VCaP (cell line): ENCODE measurements at regions not wholly inside any gene's neighbourhood (a gene's known extent, or its start where the extent isn't known, plus 50 kb on each side); places are given as distances from the start of the nearest gene placed in this dataset.

Experiments used
- H3K27ac ChIP-seq: fragments of 450-650 bp; 2 replicates; pipeline ENCODE4 v1.5.1; 2017
- TF ChIP-seq, protein P1 (sequence below): fragments of 450-650 bp; conservative IDR thresholded peaks from 2 replicates; pipeline ENCODE4 v1.5.1; 2017; ENCODE audit warnings: mild to moderate bottlenecking, moderate library complexity

DNA sequence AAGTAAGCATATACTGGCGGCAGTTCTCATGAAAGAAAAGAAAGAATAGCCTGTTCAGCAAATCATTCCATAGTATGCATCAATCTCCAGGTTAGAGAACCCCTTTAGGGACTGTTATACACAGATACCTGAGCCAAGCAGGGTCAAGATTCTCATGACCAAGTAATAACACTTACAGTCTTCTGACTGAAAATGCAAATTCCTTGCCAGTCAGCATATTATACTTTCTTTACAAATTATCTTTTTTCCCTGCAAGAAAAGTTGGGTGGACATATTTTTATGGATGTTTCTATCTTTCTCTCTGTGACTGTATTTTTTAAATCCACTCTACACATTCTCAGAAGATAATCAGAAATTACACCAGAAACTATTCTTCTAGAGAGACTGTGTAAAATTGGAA, 120.4 kb upstream of the COL5A2 start:
- TF ChIP-seq, protein P1, sequence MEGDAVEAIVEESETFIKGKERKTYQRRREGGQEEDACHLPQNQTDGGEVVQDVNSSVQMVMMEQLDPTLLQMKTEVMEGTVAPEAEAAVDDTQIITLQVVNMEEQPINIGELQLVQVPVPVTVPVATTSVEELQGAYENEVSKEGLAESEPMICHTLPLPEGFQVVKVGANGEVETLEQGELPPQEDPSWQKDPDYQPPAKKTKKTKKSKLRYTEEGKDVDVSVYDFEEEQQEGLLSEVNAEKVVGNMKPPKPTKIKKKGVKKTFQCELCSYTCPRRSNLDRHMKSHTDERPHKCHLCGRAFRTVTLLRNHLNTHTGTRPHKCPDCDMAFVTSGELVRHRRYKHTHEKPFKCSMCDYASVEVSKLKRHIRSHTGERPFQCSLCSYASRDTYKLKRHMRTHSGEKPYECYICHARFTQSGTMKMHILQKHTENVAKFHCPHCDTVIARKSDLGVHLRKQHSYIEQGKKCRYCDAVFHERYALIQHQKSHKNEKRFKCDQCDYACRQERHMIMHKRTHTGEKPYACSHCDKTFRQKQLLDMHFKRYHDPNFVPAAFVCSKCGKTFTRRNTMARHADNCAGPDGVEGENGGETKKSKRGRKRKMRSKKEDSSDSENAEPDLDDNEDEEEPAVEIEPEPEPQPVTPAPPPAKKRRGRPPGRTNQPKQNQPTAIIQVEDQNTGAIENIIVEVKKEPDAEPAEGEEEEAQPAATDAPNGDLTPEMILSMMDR: no peak
- no peak overlapping the region for H3K27ac ChIP-seq

- H3K27ac ChIP-seq: no peak overlapping the region
- TF ChIP-seq, protein P1: no peak
These were observed 121.4 kb upstream of the COL5A2 start for GRCh38 chr2:189300916-189301315.

DNA sequence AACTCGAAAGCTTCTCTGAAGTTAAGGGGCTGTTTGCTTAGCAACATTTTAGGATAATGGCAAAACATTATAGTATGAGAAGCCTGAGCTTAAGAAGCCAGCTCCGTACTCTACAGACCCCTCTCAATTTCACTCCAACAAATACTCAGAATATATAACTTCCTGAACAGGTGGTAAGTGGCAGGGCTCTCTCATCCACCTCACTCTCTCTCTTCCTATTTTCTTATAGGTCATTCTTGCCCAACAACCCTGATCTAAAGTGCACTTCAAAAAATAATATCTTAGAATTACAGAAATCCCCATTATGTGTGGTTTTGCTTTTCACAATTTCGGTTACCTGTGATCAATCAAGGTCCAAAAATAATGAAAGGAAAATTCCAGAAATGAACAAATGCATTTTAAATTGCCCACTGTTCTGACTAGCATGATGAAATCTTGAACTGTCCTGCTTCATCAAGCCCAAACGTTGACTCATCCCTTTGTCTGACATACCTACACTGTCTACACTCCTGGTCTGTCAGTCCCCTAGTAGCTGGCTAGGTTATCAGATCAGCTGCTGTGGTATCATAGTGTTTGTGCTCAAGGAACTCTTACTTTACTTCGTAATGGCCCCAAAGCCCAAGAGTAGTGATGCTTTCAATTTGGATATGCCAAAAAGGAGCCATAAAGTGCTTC, 122.8 kb upstream of the COL5A2 start:
- TF ChIP-seq, protein P1: no peak
- no peak overlapping the region for H3K27ac ChIP-seq

DNA sequence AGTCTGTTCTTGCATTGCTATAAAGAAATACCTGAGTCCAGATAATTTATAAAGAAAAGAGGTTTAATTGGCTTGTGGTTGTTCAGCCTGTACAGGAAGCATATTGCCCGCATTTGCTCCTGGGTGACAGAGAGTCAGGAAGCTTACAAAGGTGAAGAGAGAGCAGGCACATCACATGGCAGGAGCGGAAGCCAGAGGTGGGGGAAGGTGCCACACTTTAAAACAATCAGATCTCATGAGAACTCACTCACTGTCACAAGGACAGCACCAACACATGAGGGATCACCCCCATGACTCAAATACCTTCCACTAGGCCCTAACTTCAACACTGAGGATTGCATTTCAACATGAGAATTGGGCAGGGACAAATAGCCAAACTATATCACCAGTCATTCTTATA, 124.8 kb upstream of the COL5A2 start:
- TF ChIP-seq, protein P1: no peak
- H3K27ac ChIP-seq: no peak overlapping the region

- TF ChIP-seq, protein P1: no peak
These were observed 125.9 kb upstream of the COL5A2 start for GRCh38 chr2:189305291-189305943.

GRCh38 chr2:189306525-189306924, 127.0 kb upstream of the COL5A2 start:
- H3K27ac ChIP-seq: no peak overlapping the region
- TF ChIP-seq, protein P1: no peak

More at GRCh38 chr2:189305291-189305943, 125.9 kb upstream of the COL5A2 start:
- no peak overlapping the region for H3K27ac ChIP-seq

DNA sequence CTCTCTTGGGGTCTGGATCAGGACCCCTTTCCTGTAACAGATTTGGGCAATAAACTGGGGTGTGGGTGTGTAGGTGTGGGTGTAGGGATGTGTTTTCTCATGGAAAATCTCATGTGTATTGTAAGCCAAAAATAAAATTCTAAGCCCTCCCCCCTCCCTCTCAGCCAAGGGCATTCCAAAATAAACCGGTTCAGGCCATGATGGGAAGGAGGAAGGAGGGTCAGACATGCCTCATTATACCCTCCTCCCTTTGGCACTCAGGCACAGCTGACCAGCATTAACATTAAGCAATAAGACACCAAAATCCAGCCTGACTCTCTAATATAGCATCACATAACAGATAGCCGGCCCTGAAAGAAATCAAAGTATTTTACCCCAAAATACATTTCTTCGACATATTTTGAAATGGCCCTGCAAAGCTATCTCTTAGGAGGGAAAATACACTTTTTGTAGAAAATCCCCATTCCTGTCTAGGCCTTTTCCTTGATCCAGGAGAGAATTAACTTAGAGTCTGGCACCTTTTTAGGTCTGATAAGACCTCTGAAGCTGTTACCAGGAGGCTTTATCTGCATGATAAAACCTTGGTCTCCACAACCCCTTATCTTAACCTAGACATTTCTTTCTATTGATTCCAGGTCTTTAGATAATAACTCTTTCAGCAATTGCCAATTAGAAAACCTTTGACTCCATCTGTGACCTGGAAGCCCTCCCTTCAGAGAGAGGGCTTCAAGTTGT, 128.7 kb upstream of the COL5A2 start:
- TF ChIP-seq, protein P1: no peak
- H3K27ac ChIP-seq: no peak overlapping the region
